HTR-8/SVneo (cell line): ENCODE measurements at regions not wholly inside any gene's neighbourhood (a gene's known extent, or its start where the extent isn't known, plus 50 kb on each side); places are given as distances from the start of the nearest gene placed in this dataset.
"Not testable (repeated sequence)": the region's sequence is repeated elsewhere in the genome, so short reads cannot be mapped to it uniquely, and the experiment has no call there.

Source experiments
- DNase-seq: peaks from one replicate; pipeline ENCODE4 v3.0.0; 2011; ENCODE audit warnings: low spot score, mixed read lengths; ENCODE audit not compliant: insufficient read length
- FAIRE-seq: peaks from 2 replicates; lab custom pipeline; 2011; peaks lifted over from hg19 to GRCh38; lab: Jason Lieb, UNC

GRCh38 chr6:130537447-130537846, 171.6 kb downstream of the TMEM200A start:
- no peak for DNase-seq
- no peak for FAIRE-seq

- FAIRE-seq (no peak), DNase-seq (no peak)
Measured at GRCh38 chr6:130547723-130548122, 181.9 kb downstream of the TMEM200A start.

- no peak for DNase-seq
- FAIRE-seq: no peak
Measured at GRCh38 chr6:130557481-130558112, 191.8 kb downstream of the TMEM200A start.

GRCh38 chr6:130558131-130558530, 192.3 kb downstream of the TMEM200A start:
- DNase-seq: no peak
- FAIRE-seq: no peak

- FAIRE-seq (no peak), DNase-seq (no peak)
Measured at GRCh38 chr6:130559166-130559565, 193.3 kb downstream of the TMEM200A start.

GRCh38 chr6:130560231-130560630, 194.4 kb downstream of the TMEM200A start:
- DNase-seq (no peak), FAIRE-seq (no peak)

- not testable (repeated sequence) for FAIRE-seq
Measured at GRCh38 chr6:130561159-130561558, 195.3 kb downstream of the TMEM200A start.

GRCh38 chr6:130565696-130566095, 199.9 kb downstream of the TMEM200A start:
- no peak for DNase-seq
- no peak for FAIRE-seq

More at GRCh38 chr6:130561159-130561558, 195.3 kb downstream of the TMEM200A start:
- not testable (repeated sequence) for DNase-seq

GRCh38 chr6:130574146-130574545, 208.3 kb downstream of the TMEM200A start:
- DNase-seq: no peak
- FAIRE-seq: no peak

GRCh38 chr6:130575557-130575956, 209.7 kb downstream of the TMEM200A start:
- no peak for DNase-seq
- no peak for FAIRE-seq

GRCh38 chr6:130575971-130576370, 210.2 kb downstream of the TMEM200A start:
- no peak for FAIRE-seq

GRCh38 chr6:130577178-130577919, 211.5 kb downstream of the TMEM200A start:
- FAIRE-seq: no peak

More at GRCh38 chr6:130575971-130576370, 210.2 kb downstream of the TMEM200A start:
- no peak for DNase-seq

GRCh38 chr6:130578713-130579112, 212.9 kb downstream of the TMEM200A start:
- no peak for DNase-seq
- FAIRE-seq: no peak

More at GRCh38 chr6:130577178-130577919, 211.5 kb downstream of the TMEM200A start:
- no peak for DNase-seq

- no peak for FAIRE-seq
- DNase-seq: no peak
Measured at GRCh38 chr6:130583268-130583667, 217.5 kb downstream of the TMEM200A start.

- no peak for DNase-seq
- no peak for FAIRE-seq
Measured at GRCh38 chr6:130585587-130585986, 219.8 kb downstream of the TMEM200A start.

- DNase-seq (peak; percentile 12), FAIRE-seq (no peak)
Measured at GRCh38 chr6:130587778-130588520, 222.1 kb downstream of the TMEM200A start.

GRCh38 chr6:130593200-130593599, 227.4 kb downstream of the TMEM200A start:
- DNase-seq (no peak), FAIRE-seq (no peak)

- no peak for DNase-seq
Measured at GRCh38 chr6:130593948-130594347, 228.1 kb downstream of the TMEM200A start.

GRCh38 chr6:130598021-130598989, 228.9 kb upstream of the SMLR1 start:
- FAIRE-seq (no peak), DNase-seq (no peak)

More at GRCh38 chr6:130593948-130594347, 228.1 kb downstream of the TMEM200A start:
- FAIRE-seq: no peak
